Activated naive CD4-positive, alpha-beta T cell treated with anti-CD3 and anti-CD28 coated beads for 36 hours (primary cell): ENCODE measurements at regions not wholly inside any gene's neighbourhood (a gene's known extent, or its start where the extent isn't known, plus 50 kb on each side); places are given as distances from the start of the nearest gene placed in this dataset.

Experiments
- CTCF ChIA-PET: fragments of 350-600 bp; sonication (Branson Sonifier 250); formaldehyde crosslinking; loops from one replicate; lab custom pipeline; 2021; ENCODE audit warnings: antibody characterized with exemption; lab: Charles Lee
- DNase-seq: peaks from one replicate; pipeline ENCODE4 v3.0.0-alpha.2; 2020
- H3K27ac Mint-ChIP-seq: one replicate; pipeline ENCODE4 v1.8.0; 2021; ENCODE audit warnings: mild to moderate bottlenecking, mixed read lengths
- H3K27me3 Mint-ChIP-seq: one replicate; pipeline ENCODE4 v1.8.0; 2021; ENCODE audit warnings: low read depth, mixed read lengths
- H3K36me3 Mint-ChIP-seq: one replicate; pipeline ENCODE4 v1.8.0; 2021; ENCODE audit warnings: low read depth, mixed read lengths
- H3K4me1 Mint-ChIP-seq: one replicate; pipeline ENCODE4 v1.8.0; 2021; ENCODE audit warnings: low read depth, mixed read lengths
- H3K4me3 Mint-ChIP-seq: one replicate; pipeline ENCODE4 v1.8.0; 2021; ENCODE audit warnings: mild to moderate bottlenecking, moderate library complexity, mixed read lengths
- H3K9me3 Mint-ChIP-seq: one replicate; pipeline ENCODE4 v1.8.0; 2021; ENCODE audit warnings: mixed read lengths
- intact Hi-C: fragments of 100-400 bp; cut with micrococcal nuclease; formaldehyde crosslinking; loops from one replicate; pipeline ENCODE4 v1.15.1; 2023

DNA sequence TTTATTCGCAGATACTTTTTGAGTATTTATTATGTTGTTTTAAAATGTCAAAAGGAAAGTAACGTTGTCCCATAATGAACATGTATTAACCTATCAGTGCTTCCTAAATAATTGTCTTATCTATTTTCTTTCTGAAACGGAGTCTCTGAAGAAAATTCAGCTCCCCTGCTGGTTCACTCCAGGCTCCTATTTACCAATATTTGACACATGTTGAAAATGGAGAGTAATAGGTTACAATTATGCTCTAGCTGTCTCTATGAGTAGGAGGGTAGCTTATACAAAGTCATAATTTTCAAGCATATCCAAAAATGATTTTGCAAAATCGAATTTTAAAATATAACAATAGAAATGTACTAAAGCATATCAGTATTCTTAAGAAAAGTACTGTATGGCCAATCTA is 844.1 kb downstream of the CDH18 start:
- Mint-ChIP-seq H3K27ac (no peak overlapping the region), H3K36me3 (no peaks in the 10 kb centered on the region)
- no peak for DNase-seq

DNA sequence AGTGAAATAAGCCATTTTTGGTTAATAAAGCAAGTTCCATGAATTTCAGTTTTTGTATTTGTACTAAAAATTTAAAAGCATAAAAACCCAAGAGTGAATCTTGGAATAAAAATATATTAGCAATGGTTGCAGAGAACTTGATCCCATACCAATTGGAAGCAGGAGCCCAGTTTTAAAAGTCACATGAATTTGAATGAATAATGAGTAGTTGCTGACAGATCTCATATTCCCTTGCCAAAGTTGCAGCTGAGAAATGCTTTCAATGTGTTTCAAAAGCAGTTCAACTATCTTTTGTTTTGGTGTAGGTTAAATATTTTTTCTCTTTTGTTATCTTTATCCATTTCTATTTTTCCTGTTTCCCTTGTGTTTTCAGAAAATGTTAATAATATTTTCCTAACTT is 818.6 kb downstream of the CDH18 start:
- intact Hi-C loops = no loop called here
- no peak overlapping the region for H3K4me3 Mint-ChIP-seq
- H3K4me1 Mint-ChIP-seq = no peaks in the 10 kb centered on the region
- peaks cover 1% of the 10 kb centered on the region for H3K9me3 Mint-ChIP-seq
- no peaks in the 10 kb centered on the region for H3K36me3 Mint-ChIP-seq
- H3K27ac Mint-ChIP-seq = no peak overlapping the region
- DNase-seq = no peak
- no peaks in the 10 kb centered on the region for H3K27me3 Mint-ChIP-seq
- CTCF ChIA-PET = no interaction called here

More for the DNA sequence above, 844.1 kb downstream of the CDH18 start:
- H3K4me1 Mint-ChIP-seq = no peaks in the 10 kb centered on the region
- CTCF ChIA-PET = interaction anchor here (0.5 kb wide), 1 partner anchor 132 kb away, joined by 4 read pairs; no protein-coding TSS in a partner anchor
- no peaks in the 10 kb centered on the region for H3K27me3 Mint-ChIP-seq
- peaks cover 6% of the 10 kb centered on the region for H3K9me3 Mint-ChIP-seq
- intact Hi-C loops = no loop called here
- H3K4me3 Mint-ChIP-seq = no peak overlapping the region

DNA sequence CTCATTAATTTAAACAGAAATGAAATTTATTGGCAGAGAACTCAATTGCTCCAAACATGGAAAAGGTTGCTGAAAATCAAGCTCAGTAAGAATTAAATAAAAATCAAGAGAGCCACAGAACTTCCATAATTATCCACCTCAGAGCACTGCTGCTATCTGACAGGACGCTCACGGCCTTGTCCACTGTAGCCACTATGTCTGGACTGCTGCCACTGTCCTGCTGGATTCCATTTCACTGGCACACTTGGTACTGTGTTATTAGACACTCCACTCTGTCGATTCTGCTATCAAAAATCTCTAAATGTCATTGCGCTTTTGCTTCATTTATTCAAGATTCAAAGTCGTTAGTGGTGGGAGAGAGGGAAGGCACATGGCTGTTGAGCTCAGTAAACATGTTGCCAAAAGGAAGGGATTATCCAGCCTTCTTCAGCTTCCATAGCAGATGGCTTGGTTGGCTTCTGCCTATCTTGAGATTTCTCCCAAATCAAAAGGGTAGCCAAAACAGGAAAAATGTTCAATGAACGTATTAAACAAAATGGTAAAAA is 815.0 kb downstream of the CDH18 start:
- H3K27me3 Mint-ChIP-seq = no peaks in the 10 kb centered on the region
- intact Hi-C loops = no loop called here
- H3K4me1 Mint-ChIP-seq = no peaks in the 10 kb centered on the region
- CTCF ChIA-PET = interaction anchor here (0.7 kb wide), 1 partner anchor 858 kb away, joined by 5 read pairs; no protein-coding TSS in a partner anchor
- no peak overlapping the region for H3K4me3 Mint-ChIP-seq
- DNase-seq = no peak
- no peak overlapping the region for H3K27ac Mint-ChIP-seq
- H3K36me3 Mint-ChIP-seq = no peaks in the 10 kb centered on the region
- H3K9me3 Mint-ChIP-seq = peaks cover 1% of the 10 kb centered on the region

DNA sequence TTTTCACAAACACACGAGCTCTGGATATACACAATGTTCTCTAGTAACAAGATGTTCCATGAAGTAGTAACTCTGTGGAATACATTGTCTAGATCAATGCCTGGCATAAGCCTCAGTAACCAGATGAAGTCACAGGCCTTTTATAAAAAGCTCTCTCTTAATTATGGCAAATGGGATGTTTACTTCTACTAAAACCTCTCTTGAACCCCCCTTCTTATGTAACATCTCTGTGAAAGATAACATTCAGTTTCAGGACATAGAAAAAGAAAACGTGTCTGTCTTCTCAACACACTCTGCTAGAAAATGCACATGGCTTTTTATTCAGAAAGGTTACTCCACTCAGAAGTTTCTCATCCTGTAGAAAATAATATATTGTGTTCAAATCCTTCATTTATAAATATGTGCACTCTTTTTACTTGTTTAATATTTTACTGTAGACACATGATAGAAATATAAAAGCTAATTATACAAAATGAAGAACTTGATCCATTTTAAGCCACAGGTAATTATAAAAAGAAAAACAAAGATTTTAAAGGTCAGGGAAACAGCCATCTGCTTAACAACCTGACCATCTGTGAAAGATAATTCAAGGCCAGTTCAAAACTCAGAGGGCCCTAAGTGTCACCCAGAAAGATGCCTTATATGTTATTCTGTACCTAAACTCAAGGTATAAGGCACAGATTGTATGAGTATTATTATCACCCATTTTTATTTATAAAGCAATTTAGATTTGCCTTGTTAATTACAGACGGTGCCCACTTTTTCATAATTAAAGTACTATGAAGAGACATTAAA is 812.0 kb downstream of the CDH18 start:
- H3K4me3 Mint-ChIP-seq = no peak overlapping the region
- no peak for DNase-seq
- peaks cover 3% of the 10 kb centered on the region for H3K9me3 Mint-ChIP-seq
- H3K36me3 Mint-ChIP-seq = no peaks in the 10 kb centered on the region
- H3K27me3 Mint-ChIP-seq = no peaks in the 10 kb centered on the region
- no peak overlapping the region for H3K27ac Mint-ChIP-seq
- intact Hi-C loops = no loop called here
- CTCF ChIA-PET = no interaction called here
- H3K4me1 Mint-ChIP-seq = no peaks in the 10 kb centered on the region

DNA sequence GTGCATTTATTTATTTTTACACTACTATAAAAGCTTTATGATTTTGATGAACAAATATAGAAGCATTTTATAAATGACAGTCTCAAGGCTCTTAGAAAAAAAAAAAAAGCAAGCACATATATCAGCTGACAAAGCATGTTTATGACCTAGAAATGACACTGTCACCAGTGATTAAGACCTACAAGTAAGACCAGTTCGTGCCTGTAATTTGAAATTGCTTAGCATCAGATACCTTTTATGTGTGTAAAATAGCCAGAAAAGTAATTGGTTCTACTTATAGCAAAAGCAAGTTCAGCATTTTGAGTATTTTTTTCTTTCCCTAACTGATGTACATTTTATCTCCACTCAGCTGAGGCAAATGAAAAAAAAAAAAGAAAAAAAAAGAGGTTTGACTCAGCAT is 808.4 kb downstream of the CDH18 start:
- no peaks in the 10 kb centered on the region for H3K36me3 Mint-ChIP-seq
- DNase-seq = no peak
- H3K9me3 Mint-ChIP-seq = peaks cover 1% of the 10 kb centered on the region
- no peak overlapping the region for H3K4me3 Mint-ChIP-seq
- no peaks in the 10 kb centered on the region for H3K27me3 Mint-ChIP-seq
- intact Hi-C loops = no loop called here
- H3K27ac Mint-ChIP-seq = no peak overlapping the region
- no peaks in the 10 kb centered on the region for H3K4me1 Mint-ChIP-seq
- CTCF ChIA-PET = no interaction called here

DNA sequence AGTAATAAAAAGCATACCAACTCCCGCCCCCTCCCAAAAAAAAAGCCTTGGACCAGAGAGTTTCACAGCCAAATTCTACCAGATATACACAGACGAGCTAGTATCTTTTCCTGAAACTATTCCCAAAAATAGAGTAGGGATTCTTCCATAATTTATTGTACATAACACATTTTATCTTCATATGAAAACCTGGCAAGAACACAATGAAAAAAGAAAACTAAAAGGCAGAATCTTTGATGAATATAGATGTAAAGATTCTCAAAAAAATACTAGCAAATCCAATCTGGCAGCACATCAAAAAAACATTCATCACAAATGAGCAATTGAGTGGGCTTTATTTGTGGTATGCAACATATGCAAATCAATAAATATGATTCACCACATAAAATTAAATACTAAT is 798.8 kb downstream of the CDH18 start:
- no peak overlapping the region for H3K27ac Mint-ChIP-seq
- no peak for DNase-seq
- CTCF ChIA-PET = no interaction called here
- intact Hi-C loops = no loop called here
- no peaks in the 10 kb centered on the region for H3K4me1 Mint-ChIP-seq
- H3K27me3 Mint-ChIP-seq = no peaks in the 10 kb centered on the region
- H3K9me3 Mint-ChIP-seq = peaks cover 12% of the 10 kb centered on the region
- H3K36me3 Mint-ChIP-seq = no peaks in the 10 kb centered on the region
- no peak overlapping the region for H3K4me3 Mint-ChIP-seq

DNA sequence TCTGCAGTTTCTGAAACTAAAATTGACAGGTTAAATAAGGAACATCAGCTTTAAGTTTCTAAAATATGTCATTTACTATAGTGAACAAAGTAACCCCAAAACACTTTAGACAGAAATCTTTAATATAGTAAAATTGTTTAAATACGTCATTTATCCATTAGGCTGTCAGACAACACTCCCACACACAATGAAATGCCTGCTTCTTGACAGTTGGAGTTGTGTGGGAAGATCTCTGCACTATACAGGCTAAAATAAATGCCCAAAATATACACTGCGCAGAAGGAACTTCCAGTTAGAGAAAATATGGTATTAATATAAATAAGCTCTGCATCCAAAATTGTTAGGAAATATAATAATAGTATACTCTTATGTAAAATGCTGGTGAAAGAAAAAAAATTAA is 794.4 kb downstream of the CDH18 start:
- DNase-seq = no peak
- no peak overlapping the region for H3K4me3 Mint-ChIP-seq
- no peaks in the 10 kb centered on the region for H3K27me3 Mint-ChIP-seq
- no peaks in the 10 kb centered on the region for H3K4me1 Mint-ChIP-seq
- CTCF ChIA-PET = no interaction called here
- no peaks in the 10 kb centered on the region for H3K36me3 Mint-ChIP-seq
- no peak overlapping the region for H3K27ac Mint-ChIP-seq
- intact Hi-C loops = no loop called here
- H3K9me3 Mint-ChIP-seq = peaks cover 11% of the 10 kb centered on the region

DNA sequence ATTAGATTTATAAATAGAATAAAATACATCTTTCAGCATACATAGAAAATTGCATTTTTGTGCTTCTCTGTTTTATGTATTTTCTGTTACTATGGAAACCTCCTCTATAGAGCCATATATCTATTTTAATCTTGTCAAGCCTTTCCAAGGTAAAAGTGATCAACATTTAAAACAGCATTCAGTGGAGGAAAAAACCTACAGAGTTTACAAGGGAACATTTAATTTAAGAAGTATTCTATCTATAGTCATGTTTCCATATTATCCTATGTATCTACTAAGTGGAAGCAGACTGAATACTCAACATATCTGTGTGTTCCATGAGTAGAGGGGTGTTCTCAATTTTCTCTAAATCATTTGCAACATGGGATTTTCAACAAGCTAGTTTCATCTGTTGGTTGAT is 791.4 kb downstream of the CDH18 start:
- Mint-ChIP-seq H3K36me3 (no peaks in the 10 kb centered on the region), H3K27ac (no peak overlapping the region), H3K9me3 (peaks cover 10% of the 10 kb centered on the region), H3K4me1 (no peaks in the 10 kb centered on the region), H3K27me3 (no peaks in the 10 kb centered on the region), H3K4me3 (no peak overlapping the region)
- intact Hi-C loops = no loop called here
- CTCF ChIA-PET = no interaction called here
- no peak for DNase-seq

DNA sequence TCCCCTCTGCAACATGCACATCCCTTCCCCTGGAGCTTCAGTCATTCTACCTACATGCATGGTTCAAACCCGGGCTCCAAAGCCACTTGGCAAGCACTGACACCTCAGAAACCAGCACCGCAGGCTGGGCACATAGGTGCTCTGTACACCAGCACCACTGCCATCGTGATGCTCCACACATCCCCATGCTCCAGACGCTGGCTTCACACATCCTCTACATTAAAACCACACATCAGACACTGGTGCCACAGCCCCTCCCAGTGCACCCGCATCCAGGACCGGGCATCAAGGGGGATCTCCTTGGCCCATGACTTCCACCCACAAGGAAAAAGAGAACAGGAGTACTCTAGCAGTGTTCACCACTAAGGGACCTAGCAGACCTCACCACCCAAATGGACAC is 787.7 kb downstream of the CDH18 start:
- Mint-ChIP-seq H3K36me3 (no peaks in the 10 kb centered on the region), H3K9me3 (peaks cover 10% of the 10 kb centered on the region), H3K27ac (no peak overlapping the region), H3K4me3 (no peak overlapping the region), H3K27me3 (no peaks in the 10 kb centered on the region), H3K4me1 (no peaks in the 10 kb centered on the region)
- DNase-seq = no peak
- intact Hi-C loops = no loop called here
- CTCF ChIA-PET = no interaction called here

DNA sequence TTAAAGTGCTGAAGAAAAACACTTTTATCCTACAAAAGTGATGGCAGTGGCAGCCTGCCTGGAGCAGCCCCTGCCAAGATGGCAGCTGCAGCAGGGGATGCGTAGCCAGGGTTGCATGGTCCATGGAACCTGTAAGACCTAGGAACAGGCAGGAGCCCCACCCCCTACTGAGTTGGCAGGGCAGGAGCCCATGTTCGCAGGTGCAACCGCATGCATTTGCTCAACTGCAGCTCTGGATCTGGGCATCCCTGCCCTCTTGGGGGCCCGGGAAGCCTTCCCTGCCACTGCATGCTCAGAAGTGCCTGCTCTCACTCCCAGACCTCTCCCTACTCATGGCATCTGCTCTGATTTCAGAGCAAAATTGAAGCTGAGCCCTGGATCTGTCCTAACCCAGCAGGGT is 779.6 kb downstream of the CDH18 start:
- intact Hi-C loops = no loop called here
- Mint-ChIP-seq H3K27ac (no peak overlapping the region), H3K27me3 (no peaks in the 10 kb centered on the region), H3K9me3 (peaks cover 4% of the 10 kb centered on the region), H3K36me3 (no peaks in the 10 kb centered on the region), H3K4me1 (no peaks in the 10 kb centered on the region), H3K4me3 (no peak overlapping the region)
- CTCF ChIA-PET = no interaction called here
- no peak for DNase-seq

DNA sequence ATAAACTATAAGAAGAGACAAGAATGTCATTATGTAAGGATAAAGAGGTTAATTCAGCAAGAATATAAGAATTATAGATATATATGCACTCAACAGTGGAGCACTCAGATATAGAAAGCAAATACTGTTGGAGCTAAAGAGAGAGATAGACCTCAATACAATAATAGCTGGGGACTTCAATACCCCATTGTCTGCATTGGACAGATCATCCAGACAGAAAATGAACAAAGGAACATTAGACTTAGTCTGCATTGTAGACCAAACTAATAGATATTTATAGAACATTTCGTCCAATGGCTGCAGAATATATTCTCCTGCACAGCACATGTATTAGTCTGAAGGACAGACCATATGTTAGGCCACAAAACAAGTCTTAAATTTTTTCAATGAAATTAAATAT is 777.1 kb downstream of the CDH18 start:
- intact Hi-C loops = no loop called here

DNA sequence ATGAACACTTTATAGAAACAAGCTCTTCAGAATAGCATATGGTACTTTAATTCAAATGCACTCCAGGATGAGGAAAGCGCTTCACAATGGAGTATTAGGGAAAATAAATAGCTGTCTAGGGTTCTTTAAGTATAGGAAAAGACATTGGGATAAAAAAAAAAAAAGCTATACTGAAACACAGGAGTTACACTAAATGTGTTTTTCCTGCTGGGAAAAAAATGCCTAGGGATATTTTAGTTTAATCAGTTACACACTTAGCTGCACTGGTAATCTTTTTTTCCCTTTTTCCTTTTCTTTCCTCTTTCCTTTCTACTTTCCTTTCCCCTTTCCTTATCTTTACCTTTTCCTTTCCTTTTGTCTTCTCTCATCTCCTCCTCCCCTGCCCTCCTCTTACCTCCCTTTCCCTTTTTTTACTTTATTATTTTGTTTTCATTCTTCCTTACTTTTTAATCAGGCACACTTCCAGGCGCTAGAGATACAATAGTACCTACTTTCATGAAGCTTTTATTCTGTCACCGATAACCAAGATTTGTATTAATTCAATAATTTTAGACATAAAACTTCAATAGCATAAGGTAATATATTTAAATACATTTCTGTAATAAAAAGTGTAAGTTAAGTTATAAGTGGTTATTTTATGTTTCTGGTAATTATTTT is 758.7 kb downstream of the CDH18 start:
- Mint-ChIP-seq H3K4me3 (no peak overlapping the region), H3K27ac (no peak overlapping the region), H3K4me1 (no peaks in the 10 kb centered on the region), H3K36me3 (no peaks in the 10 kb centered on the region), H3K9me3 (peaks cover 4% of the 10 kb centered on the region), H3K27me3 (no peaks in the 10 kb centered on the region)
- CTCF ChIA-PET = interaction anchor here (0.6 kb wide), 1 partner anchor 680 kb away, joined by 3 read pairs; no protein-coding TSS in a partner anchor
- intact Hi-C loops = no loop called here
- DNase-seq = no peak

More for the DNA sequence above, 777.1 kb downstream of the CDH18 start:
- Mint-ChIP-seq H3K9me3 (peaks cover 4% of the 10 kb centered on the region), H3K27ac (no peak overlapping the region), H3K27me3 (no peaks in the 10 kb centered on the region), H3K4me3 (no peak overlapping the region), H3K36me3 (no peaks in the 10 kb centered on the region), H3K4me1 (no peaks in the 10 kb centered on the region)
- CTCF ChIA-PET = no interaction called here
- no peak for DNase-seq

DNA sequence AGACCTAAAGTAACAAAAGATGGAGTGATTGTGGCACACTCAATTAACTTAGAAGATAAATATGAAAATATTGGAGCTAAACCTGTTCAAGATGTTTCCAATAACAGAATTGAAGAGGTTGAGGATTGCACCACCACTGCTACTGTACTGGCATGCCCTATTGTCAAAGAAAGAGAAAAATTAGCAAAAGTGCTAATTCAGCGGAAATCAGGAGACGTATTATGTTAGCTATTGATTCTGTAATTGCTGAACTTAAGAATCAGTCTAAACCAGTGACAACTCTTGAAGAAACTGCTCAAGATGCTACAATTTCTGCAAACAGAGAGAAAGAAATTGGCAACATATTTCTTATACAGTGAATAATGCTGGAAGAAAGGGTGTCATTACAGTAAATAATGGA is 754.4 kb downstream of the CDH18 start:
- Mint-ChIP-seq H3K9me3 (peaks cover 2% of the 10 kb centered on the region), H3K36me3 (no peaks in the 10 kb centered on the region), H3K4me1 (no peaks in the 10 kb centered on the region), H3K27me3 (no peaks in the 10 kb centered on the region), H3K27ac (no peak overlapping the region), H3K4me3 (no peak overlapping the region)
- no peak for DNase-seq
- intact Hi-C loops = loop anchor here (10.0 kb wide), 1 partner anchor 459 kb away; no protein-coding TSS in a partner anchor
- CTCF ChIA-PET = no interaction called here
